ENCODE measurements at regions not wholly inside any gene's neighbourhood (a gene's known extent, or its start where the extent isn't known, plus 50 kb on each side); places are given as distances from the start of the nearest gene placed in this dataset.

GRCh38 chr7:81819861-81820260 lies 50.0 kb upstream of the HGF start:
- no peaks in the 10 kb centered on the region for H3K36me3 ChIP-seq
- no peak overlapping the region for H3K4me3 ChIP-seq
- H3K27me3 ChIP-seq = no peaks in the 10 kb centered on the region
- no peaks in the 10 kb centered on the region for H3K4me1 ChIP-seq
- TF ChIP-seq POLR2AphosphoS5 (IDR thresholded peaks at IDR 0.05) = no peak
- no peak for TF ChIP-seq CTCF (IDR thresholded peaks at IDR 0.05)
- no peak for TF ChIP-seq POLR2A (IDR thresholded peaks at IDR 0.05)
- TF ChIP-seq EP300 (IDR thresholded peaks at IDR 0.05) = no peak
- 38 to 50% methylated on average over 1 of the region's 1 CpG for WGBS, 2 donors (ENCODE audit: low coverage in 1 of 2)
- no peak overlapping the region for H3K27ac ChIP-seq
- no peaks in the 10 kb centered on the region for H3K9me3 ChIP-seq
- no peak for ATAC-seq

Data from gastroesophageal sphincter (tissue), 4 donors.